HEK293T (cell line): ENCODE measurements at regions not wholly inside any gene's neighbourhood (a gene's known extent, or its start where the extent isn't known, plus 50 kb on each side); places are given as distances from the start of the nearest gene placed in this dataset.

Experiments used
- ARNT ChIP-seq: fragments of 450-650 bp; IDR thresholded peaks from 2 replicates; pipeline ENCODE4 v1.6.1; 2017; ENCODE audit warnings: mild to moderate bottlenecking
- BHLHE40 ChIP-seq: fragments of 450-650 bp; IDR thresholded peaks from 2 replicates; pipeline ENCODE4 v1.6.1; 2016; ENCODE audit warnings: mild to moderate bottlenecking, moderate library complexity, borderline replicate concordance
- ELF4 ChIP-seq: fragments of 450-650 bp; IDR thresholded peaks from 2 replicates; pipeline ENCODE4 v1.6.1; 2017; ENCODE audit warnings: antibody characterized with exemption
- FOXA1 ChIP-seq: fragments of 450-650 bp; IDR thresholded peaks from 2 replicates; pipeline ENCODE4 v1.6.1; 2016; ENCODE audit warnings: mild to moderate bottlenecking
- FOXM1 ChIP-seq: fragments of 450-650 bp; IDR thresholded peaks from 2 replicates; pipeline ENCODE4 v1.6.1; 2017; ENCODE audit warnings: mild to moderate bottlenecking, borderline replicate concordance
- HDGF ChIP-seq: fragments of 450-650 bp; IDR thresholded peaks from 2 replicates; pipeline ENCODE4 v1.6.1; 2017; ENCODE audit warnings: antibody characterized with exemption, borderline replicate concordance
- L3MBTL2 ChIP-seq: fragments of 450-650 bp; conservative IDR thresholded peaks from 2 replicates; pipeline ENCODE4 v1.6.1; 2016; ENCODE audit warnings: mild to moderate bottlenecking
- NFRKB ChIP-seq: fragments of 450-650 bp; IDR thresholded peaks from 2 replicates; pipeline ENCODE4 v1.6.1; 2016; ENCODE audit warnings: mild to moderate bottlenecking, moderate library complexity
- PKNOX1 ChIP-seq: fragments of 450-650 bp; IDR thresholded peaks from 2 replicates; pipeline ENCODE4 v1.6.1; 2016
- SP1 ChIP-seq: fragments of 450-650 bp; IDR thresholded peaks from 2 replicates; pipeline ENCODE4 v1.6.1; 2017
- TARDBP ChIP-seq: fragments of 450-650 bp; IDR thresholded peaks from 2 replicates; pipeline ENCODE4 v1.6.1; 2016
- ZNF384 ChIP-seq: fragments of 450-650 bp; IDR thresholded peaks from 2 replicates; pipeline ENCODE4 v1.6.1; 2016

- TF ChIP-seq ELF4 (no peak), FOXA1 (no peak), TARDBP (no peak), BHLHE40 (no peak), HDGF (no peak), NFRKB (no peak), ARNT (no peak), SP1 (no peak), ZNF384 (no peak), FOXM1 (no peak), PKNOX1 (no peak), L3MBTL2 (no peak)
Observed at GRCh38 chr10:8173866-8174243, 119.4 kb downstream of the GATA3 start.
